A549 (cell line): ENCODE measurements at regions not wholly inside any gene's neighbourhood (a gene's known extent, or its start where the extent isn't known, plus 50 kb on each side); places are given as distances from the start of the nearest gene placed in this dataset.

Experiments used
- ATAC-seq, 2 experiments: fragments of 200-7000 bp in 1 of 2; fragments of >200 bp in 1 of 2; cut with Nextera tagmentation in 1 of 2; cut with Tn5 transposase in 1 of 2; 3 replicates each; pipeline versions ENCODE4 v1.8.0 to v1.9.1; 2018 to 2020; ENCODE audit warnings: mild to moderate bottlenecking in 1 of 2, moderate library complexity in 1 of 2
- CTCF ChIA-PET: fragments of 300-600 bp; sonication (Branson Sonifier 250); formaldehyde crosslinking; extraction: SDS; loops from one replicate; lab custom pipeline; 2021; ENCODE audit warnings: antibody characterized with exemption, inconsistent platforms; lab: Yijun Ruan, JAX
- POLR2A ChIA-PET: fragments of 350-600 bp; formaldehyde crosslinking; extraction: SDS; loops from one replicate; lab custom pipeline; 2021; ENCODE audit warnings: antibody characterized with exemption, inconsistent platforms; lab: Yijun Ruan, JAX
- DNase-seq, 2 experiments: peaks; one replicate each; pipeline versions ENCODE4 v3.0.0 to v3.0.0-alpha.2; 2011 to 2016; ENCODE audit warnings: low read depth in 1 of 2, low spot score in 1 of 2
- FAIRE-seq: peaks from 2 replicates; lab custom pipeline; 2011; peaks lifted over from hg19 to GRCh38; lab: Jason Lieb, UNC
- H3K27ac ChIP-seq, 2 experiments: fragments of >200 bp; sonication (Bioruptor Twin); formaldehyde crosslinking; 3 replicates each; pipeline ENCODE4 v1.5.1; 2016 to 2017
- H3K4me1 ChIP-seq: fragments of >200 bp; sonication (Bioruptor Twin); formaldehyde crosslinking; 3 replicates; pipeline ENCODE4 v1.6.1; 2016
- H3K4me2 ChIP-seq: fragments of >200 bp; sonication (Bioruptor Twin); formaldehyde crosslinking; 3 replicates; pipeline ENCODE4 v1.6.1; 2016
- H3K4me3 ChIP-seq: fragments of >200 bp; sonication (Bioruptor Twin); formaldehyde crosslinking; 3 replicates; pipeline ENCODE4 v1.5.1; 2016
- H3K9me3 ChIP-seq: fragments of >200 bp; sonication (Bioruptor Twin); formaldehyde crosslinking; 3 replicates; pipeline ENCODE4 v1.6.1; 2016
- BHLHE40 ChIP-seq: IDR thresholded peaks from 2 replicates; pipeline ENCODE4 v1.6.1; 2012; ENCODE audit warnings: low read depth, low read length, inconsistent platforms
- CHD2 ChIP-seq: fragments of 150-350 bp; IDR thresholded peaks from 2 replicates; pipeline ENCODE4 v1.6.1; 2014; ENCODE audit warnings: low read length; ENCODE audit not compliant: partially characterized antibody
- EHF ChIP-seq: fragments of 250-450 bp; sonication (Bioruptor Pico); IDR thresholded peaks from 2 replicates; pipeline ENCODE4 v1.5.0; 2020; ENCODE audit warnings: mild to moderate bottlenecking
- EP300 ChIP-seq, 2 experiments: fragments of >200 bp; sonication (Bioruptor Twin); formaldehyde crosslinking; IDR thresholded peaks; 2 replicates in 1 of 2; 3 replicates in 1 of 2; pipeline ENCODE4 v1.6.1; 2016 to 2017
- HDAC2 ChIP-seq: fragments of 200-600 bp; sonication (generic); IDR thresholded peaks from 2 replicates; pipeline ENCODE4 v1.6.1; 2016
- HOXB13 ChIP-seq: fragments of 250-450 bp; sonication (Bioruptor Pico); IDR thresholded peaks from 2 replicates; pipeline ENCODE4 v1.5.0; 2020; ENCODE audit warnings: low read depth, mild to moderate bottlenecking, moderate library complexity
- HOXB5 ChIP-seq: fragments of 250-450 bp; sonication (Bioruptor Pico); IDR thresholded peaks from 2 replicates; pipeline ENCODE4 v1.5.0; 2020; ENCODE audit warnings: mild to moderate bottlenecking, moderate library complexity
- MAFK ChIP-seq: fragments of 450-650 bp; IDR thresholded peaks from 2 replicates; pipeline ENCODE4 v1.6.1; 2014; ENCODE audit not compliant: partially characterized antibody
- MYC ChIP-seq: IDR thresholded peaks from 2 replicates; pipeline ENCODE4 v1.6.1; 2012; ENCODE audit warnings: mild to moderate bottlenecking, inconsistent platforms, low read length, improper control_type of control experiment, borderline replicate concordance
- NFE2L2 ChIP-seq: fragments of 150-350 bp; conservative IDR thresholded peaks from 2 replicates; pipeline ENCODE4 v1.6.1; 2014; ENCODE audit warnings: low read length
- RAD21 ChIP-seq, 2 experiments: fragments of >200 bp in 1 of 2; sonication (Bioruptor Twin) in 1 of 2; formaldehyde crosslinking in 1 of 2; IDR thresholded peaks in 1 of 2; conservative IDR thresholded peaks in 1 of 2; 2 replicates in 1 of 2; 3 replicates in 1 of 2; pipeline ENCODE4 v1.6.1; 2012 to 2018; ENCODE audit warnings: inconsistent platforms in 1 of 2
- RARB ChIP-seq: fragments of 250-450 bp; sonication (Bioruptor Pico); IDR thresholded peaks from 2 replicates; pipeline ENCODE4 v1.8.0; 2021; ENCODE audit warnings: mild to moderate bottlenecking, moderate library complexity
- RCOR1 ChIP-seq: fragments of 150-350 bp; IDR thresholded peaks from 2 replicates; pipeline ENCODE4 v1.6.1; 2014; ENCODE audit warnings: antibody characterized with exemption, low read length, low read depth
- RNF2 ChIP-seq: fragments of 200-600 bp; sonication (generic); IDR thresholded peaks from 2 replicates; pipeline ENCODE4 v1.6.1; 2016; ENCODE audit warnings: low read depth, mild to moderate bottlenecking, antibody characterized with exemption, moderate library complexity, borderline replicate concordance
- ZC3H11A ChIP-seq: fragments of 450-650 bp; IDR thresholded peaks from 2 replicates; pipeline ENCODE4 v1.6.1; 2014; ENCODE audit warnings: antibody characterized with exemption, mild to moderate bottlenecking
- ZFP36 ChIP-seq: fragments of 450-650 bp; IDR thresholded peaks from 2 replicates; pipeline ENCODE4 v1.6.1; 2014; ENCODE audit warnings: borderline replicate concordance; ENCODE audit not compliant: partially characterized antibody
- WGBS: methylation state at CpG from one replicate; pipeline ENCODE4 v1.1.6; 2017; ENCODE audit errors: missing lambda C conversion rate; 5-methylcytosine and 5-hydroxymethylcytosine counted together
- TF ChIP-seq, protein P1 (sequence below): fragments of 200-600 bp; sonication (generic); IDR thresholded peaks from 2 replicates; pipeline ENCODE4 v1.6.1; 2016; ENCODE audit warnings: antibody characterized with exemption, mild to moderate bottlenecking, moderate library complexity
- TF ChIP-seq, protein P2 (sequence below): fragments of 150-350 bp; IDR thresholded peaks from 2 replicates; pipeline ENCODE4 v1.6.1; 2014; ENCODE audit warnings: low read depth, mild to moderate bottlenecking, low read length
- TF ChIP-seq, protein P3 (sequence below): fragments of >200 bp; sonication (Bioruptor Twin); formaldehyde crosslinking; IDR thresholded peaks from 3 replicates; pipeline ENCODE4 v1.5.1; 2016
- TF ChIP-seq, protein P4 (sequence below): IDR thresholded peaks from 2 replicates; pipeline ENCODE4 v1.6.1; 2012; ENCODE audit warnings: low read depth, borderline replicate concordance

DNA sequence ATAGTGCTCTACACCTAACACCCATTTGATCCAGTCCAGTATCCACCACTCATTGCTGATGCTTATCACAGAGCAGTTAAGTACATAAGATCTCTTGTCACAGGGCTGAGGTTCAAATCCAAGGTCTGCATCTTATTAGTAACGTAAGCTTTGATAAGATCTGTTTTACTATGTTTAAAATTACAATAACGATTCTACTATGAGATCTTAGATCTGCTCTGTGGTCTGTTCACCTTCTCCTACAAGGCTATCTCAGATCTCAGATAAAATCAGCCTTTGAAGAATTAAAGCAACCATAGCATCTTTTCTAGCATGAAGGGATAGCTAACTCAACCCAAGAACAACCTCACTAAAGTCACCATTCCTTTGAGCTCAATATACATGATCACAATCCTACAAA lies 431.0 kb upstream of the RORB start:
- no peaks in the 10 kb centered on the region for H3K9me3 ChIP-seq
- CTCF ChIA-PET = no interaction called here
- POLR2A ChIA-PET = no interaction called here
- TF ChIP-seq EHF (CRISPR knock-in tag) = no peak
- no peak for TF ChIP-seq BHLHE40
- TF ChIP-seq, protein P1, sequence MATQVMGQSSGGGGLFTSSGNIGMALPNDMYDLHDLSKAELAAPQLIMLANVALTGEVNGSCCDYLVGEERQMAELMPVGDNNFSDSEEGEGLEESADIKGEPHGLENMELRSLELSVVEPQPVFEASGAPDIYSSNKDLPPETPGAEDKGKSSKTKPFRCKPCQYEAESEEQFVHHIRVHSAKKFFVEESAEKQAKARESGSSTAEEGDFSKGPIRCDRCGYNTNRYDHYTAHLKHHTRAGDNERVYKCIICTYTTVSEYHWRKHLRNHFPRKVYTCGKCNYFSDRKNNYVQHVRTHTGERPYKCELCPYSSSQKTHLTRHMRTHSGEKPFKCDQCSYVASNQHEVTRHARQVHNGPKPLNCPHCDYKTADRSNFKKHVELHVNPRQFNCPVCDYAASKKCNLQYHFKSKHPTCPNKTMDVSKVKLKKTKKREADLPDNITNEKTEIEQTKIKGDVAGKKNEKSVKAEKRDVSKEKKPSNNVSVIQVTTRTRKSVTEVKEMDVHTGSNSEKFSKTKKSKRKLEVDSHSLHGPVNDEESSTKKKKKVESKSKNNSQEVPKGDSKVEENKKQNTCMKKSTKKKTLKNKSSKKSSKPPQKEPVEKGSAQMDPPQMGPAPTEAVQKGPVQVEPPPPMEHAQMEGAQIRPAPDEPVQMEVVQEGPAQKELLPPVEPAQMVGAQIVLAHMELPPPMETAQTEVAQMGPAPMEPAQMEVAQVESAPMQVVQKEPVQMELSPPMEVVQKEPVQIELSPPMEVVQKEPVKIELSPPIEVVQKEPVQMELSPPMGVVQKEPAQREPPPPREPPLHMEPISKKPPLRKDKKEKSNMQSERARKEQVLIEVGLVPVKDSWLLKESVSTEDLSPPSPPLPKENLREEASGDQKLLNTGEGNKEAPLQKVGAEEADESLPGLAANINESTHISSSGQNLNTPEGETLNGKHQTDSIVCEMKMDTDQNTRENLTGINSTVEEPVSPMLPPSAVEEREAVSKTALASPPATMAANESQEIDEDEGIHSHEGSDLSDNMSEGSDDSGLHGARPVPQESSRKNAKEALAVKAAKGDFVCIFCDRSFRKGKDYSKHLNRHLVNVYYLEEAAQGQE = no peak
- no peak for TF ChIP-seq RARB (CRISPR knock-in tag)
- TF ChIP-seq RNF2 = no peak
- no peak for TF ChIP-seq MYC
- no peak for TF ChIP-seq MAFK
- TF ChIP-seq RAD21 (conservative IDR thresholded peaks at IDR 0.05 in 1 of 2, IDR thresholded peaks at IDR 0.05 in 1 of 2) = no peak
- no peak for TF ChIP-seq HOXB13 (CRISPR knock-in tag)
- TF ChIP-seq RCOR1 = no peak
- TF ChIP-seq NFE2L2 = no peak
- TF ChIP-seq, protein P2, sequence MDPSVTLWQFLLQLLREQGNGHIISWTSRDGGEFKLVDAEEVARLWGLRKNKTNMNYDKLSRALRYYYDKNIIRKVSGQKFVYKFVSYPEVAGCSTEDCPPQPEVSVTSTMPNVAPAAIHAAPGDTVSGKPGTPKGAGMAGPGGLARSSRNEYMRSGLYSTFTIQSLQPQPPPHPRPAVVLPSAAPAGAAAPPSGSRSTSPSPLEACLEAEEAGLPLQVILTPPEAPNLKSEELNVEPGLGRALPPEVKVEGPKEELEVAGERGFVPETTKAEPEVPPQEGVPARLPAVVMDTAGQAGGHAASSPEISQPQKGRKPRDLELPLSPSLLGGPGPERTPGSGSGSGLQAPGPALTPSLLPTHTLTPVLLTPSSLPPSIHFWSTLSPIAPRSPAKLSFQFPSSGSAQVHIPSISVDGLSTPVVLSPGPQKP = no peak
- TF ChIP-seq HDAC2 = no peak
- TF ChIP-seq CHD2 = no peak
- TF ChIP-seq ZFP36 = no peak
- TF ChIP-seq HOXB5 (CRISPR knock-in tag) = no peak
- TF ChIP-seq, protein P3, sequence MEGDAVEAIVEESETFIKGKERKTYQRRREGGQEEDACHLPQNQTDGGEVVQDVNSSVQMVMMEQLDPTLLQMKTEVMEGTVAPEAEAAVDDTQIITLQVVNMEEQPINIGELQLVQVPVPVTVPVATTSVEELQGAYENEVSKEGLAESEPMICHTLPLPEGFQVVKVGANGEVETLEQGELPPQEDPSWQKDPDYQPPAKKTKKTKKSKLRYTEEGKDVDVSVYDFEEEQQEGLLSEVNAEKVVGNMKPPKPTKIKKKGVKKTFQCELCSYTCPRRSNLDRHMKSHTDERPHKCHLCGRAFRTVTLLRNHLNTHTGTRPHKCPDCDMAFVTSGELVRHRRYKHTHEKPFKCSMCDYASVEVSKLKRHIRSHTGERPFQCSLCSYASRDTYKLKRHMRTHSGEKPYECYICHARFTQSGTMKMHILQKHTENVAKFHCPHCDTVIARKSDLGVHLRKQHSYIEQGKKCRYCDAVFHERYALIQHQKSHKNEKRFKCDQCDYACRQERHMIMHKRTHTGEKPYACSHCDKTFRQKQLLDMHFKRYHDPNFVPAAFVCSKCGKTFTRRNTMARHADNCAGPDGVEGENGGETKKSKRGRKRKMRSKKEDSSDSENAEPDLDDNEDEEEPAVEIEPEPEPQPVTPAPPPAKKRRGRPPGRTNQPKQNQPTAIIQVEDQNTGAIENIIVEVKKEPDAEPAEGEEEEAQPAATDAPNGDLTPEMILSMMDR = no peak
- TF ChIP-seq, protein P4, sequence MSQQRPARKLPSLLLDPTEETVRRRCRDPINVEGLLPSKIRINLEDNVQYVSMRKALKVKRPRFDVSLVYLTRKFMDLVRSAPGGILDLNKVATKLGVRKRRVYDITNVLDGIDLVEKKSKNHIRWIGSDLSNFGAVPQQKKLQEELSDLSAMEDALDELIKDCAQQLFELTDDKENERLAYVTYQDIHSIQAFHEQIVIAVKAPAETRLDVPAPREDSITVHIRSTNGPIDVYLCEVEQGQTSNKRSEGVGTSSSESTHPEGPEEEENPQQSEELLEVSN = no peak
- no peak for TF ChIP-seq ZC3H11A
- TF ChIP-seq, all 56 proteins: peak for 0
- 9% methylated on average over 2 of the region's 2 CpGs for WGBS
- ATAC-seq (no peak), DNase-seq (no peak), FAIRE-seq (no peak)
- Histone ChIP-seq H3K4me2 (no peak overlapping the region), H3K27ac (no peak overlapping the region), H3K4me1 (no peaks in the 10 kb centered on the region), H3K4me3 (no peak overlapping the region)

DNA sequence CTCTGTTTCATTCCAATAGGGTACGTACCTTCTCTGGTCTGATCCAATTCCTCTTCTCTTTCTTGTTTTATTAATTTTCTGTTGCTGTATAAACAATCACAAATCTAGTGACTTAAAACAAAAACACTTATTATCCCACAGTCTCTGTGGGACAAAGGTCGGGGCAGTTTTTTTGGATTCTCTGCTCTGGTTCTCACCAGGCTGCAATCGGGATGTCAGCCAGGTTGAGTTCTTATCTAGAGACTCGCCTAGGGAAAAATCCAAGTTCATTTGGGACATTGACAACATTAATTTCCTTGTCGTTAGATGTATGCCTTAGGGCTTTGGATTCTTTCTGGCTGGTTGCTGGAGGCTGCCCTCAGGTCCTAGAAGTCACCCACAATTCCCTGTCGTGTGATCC lies 430.5 kb upstream of the RORB start:
- FAIRE-seq (no peak), DNase-seq (no peak), ATAC-seq (no peak)
- POLR2A ChIA-PET = no interaction called here
- no peak for TF ChIP-seq EP300 (IDR thresholded peaks at IDR 0.05)
- Histone ChIP-seq H3K9me3 (no peaks in the 10 kb centered on the region), H3K4me2 (no peak overlapping the region), H3K4me3 (no peak overlapping the region), H3K4me1 (no peaks in the 10 kb centered on the region), H3K27ac (no peak overlapping the region)
- 3% methylated on average over 6 of the region's 6 CpGs for WGBS
- CTCF ChIA-PET = no interaction called here
